ENCODE measurements at regions not wholly inside any gene's neighbourhood (a gene's known extent, or its start where the extent isn't known, plus 50 kb on each side); places are given as distances from the start of the nearest gene placed in this dataset.
"Not testable (repeated sequence)": the region's sequence is repeated elsewhere in the genome, so short reads cannot be mapped to it uniquely, and the experiment has no call there.

DNA sequence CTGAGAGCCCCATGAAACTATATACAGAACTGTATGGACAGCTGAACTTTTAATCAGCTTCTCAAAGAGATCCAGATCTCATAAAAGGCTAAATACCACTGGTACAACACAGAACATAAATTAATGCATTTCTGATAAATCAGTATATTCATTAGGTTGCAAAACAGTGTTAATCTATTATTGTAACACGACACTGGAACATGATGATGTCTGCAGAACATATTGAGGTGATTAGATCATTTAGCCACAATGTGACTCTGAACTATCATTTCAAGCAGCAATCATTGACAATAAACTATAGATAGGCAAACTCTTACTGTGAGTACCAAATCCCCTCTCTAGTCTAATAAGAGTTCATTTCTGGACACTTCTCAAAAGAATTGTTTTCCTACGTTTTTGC, 50.3 kb downstream of the GASK1B start:
- no peaks in the 10 kb centered on the region for H3K4me1 Mint-ChIP-seq
- POLR2A ChIA-PET: no interaction called here
- H3K27me3 Mint-ChIP-seq: no peaks in the 10 kb centered on the region
- H3K27ac Mint-ChIP-seq: no peak overlapping the region
- ATAC-seq: no peak
- DNase-seq: no peak
- no peaks in the 10 kb centered on the region for H3K36me3 Mint-ChIP-seq
- H3K4me3 Mint-ChIP-seq: no peak overlapping the region
- H3K9me3 Mint-ChIP-seq: no peaks in the 10 kb centered on the region

DNA sequence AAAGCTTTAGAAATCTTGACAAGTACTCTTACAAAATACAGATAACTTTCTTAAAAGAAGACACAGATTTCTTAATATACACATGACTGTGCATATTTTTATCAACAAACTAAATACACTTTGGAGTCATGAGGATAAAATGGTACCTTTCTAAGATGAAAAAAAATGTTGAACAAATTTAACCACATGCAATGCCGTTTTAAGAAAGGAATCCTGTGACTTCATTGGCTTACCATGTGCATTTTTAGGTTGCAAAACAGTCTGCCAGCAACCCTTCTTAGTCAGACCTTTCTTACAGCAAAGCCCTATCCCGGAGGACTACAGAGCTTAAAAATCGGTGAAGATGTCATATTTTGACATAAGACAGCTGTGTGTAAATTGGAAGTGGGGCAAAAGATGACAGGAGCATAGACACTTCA, 51.7 kb downstream of the GASK1B start:
- Mint-ChIP-seq H3K27me3 (no peaks in the 10 kb centered on the region), H3K27ac (no peak overlapping the region), H3K4me3 (no peak overlapping the region), H3K4me1 (no peaks in the 10 kb centered on the region), H3K36me3 (no peaks in the 10 kb centered on the region), H3K9me3 (no peaks in the 10 kb centered on the region)
- POLR2A ChIA-PET: no interaction called here
- no peak for DNase-seq
- no peak for ATAC-seq

DNA sequence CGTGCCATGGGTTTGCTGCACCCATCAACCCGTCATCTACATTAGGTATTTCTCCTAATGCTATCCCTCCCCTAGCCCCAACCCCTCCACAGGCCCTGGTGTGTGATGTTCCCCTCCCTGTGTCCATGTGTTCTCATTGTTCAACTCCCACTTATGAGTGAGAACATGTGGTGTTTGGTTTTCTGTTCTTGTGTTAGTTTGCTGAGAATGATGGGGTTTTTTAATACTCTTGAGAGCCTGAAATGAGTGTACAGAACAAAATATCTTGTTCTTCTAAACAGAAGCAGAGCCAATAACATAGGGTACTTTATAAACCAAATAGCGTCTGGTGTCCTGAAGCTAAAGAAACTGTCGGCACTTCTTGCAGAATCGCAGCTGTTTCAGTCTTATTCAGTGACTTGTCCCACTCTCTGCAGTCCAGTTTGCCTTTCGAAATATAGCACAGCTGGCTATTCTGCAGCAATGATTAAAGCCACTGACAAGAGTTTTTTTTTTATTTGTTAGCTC, 52.1 kb downstream of the GASK1B start:
- H3K4me1 Mint-ChIP-seq, H3K27me3 Mint-ChIP-seq, H3K4me3 Mint-ChIP-seq, H3K27ac Mint-ChIP-seq, DNase-seq, ATAC-seq, POLR2A ChIA-PET, H3K36me3 Mint-ChIP-seq, H3K9me3 Mint-ChIP-seq: not testable (repeated sequence)

DNA sequence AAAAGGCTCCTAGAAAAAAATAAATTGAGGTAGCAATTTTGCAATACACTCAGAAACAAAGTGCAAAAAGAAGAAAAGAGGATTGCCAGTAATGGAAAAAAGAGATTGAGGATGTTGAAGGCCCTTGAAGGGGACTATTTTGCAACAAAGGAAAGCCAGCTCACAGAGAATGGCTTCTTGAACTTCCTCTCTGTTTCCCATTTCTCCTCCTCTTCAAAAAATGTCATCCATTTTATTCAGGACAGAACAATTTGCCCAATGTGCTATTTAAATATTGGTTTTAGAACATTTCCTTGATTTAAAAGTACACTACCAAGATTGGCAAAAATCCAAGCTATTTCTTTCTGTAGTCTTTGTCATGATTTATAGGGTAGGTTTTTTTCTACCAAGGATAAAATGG, 60.2 kb downstream of the GASK1B start:
- no peak for ATAC-seq
- POLR2A ChIA-PET: no interaction called here
- Mint-ChIP-seq H3K36me3 (no peaks in the 10 kb centered on the region), H3K27me3 (peaks cover 0 to 6% (median 2%) of the 10 kb centered on the region in 5 donors), H3K9me3 (peaks cover 0 to 11% (median 0%) of the 10 kb centered on the region in 9 donors), H3K4me3 (no peak overlapping the region), H3K4me1 (no peaks in the 10 kb centered on the region), H3K27ac (no peak overlapping the region)
- no peak for DNase-seq

- H3K9me3 Mint-ChIP-seq: peaks cover 0 to 11% (median 0%) of the 10 kb centered on the region in 9 donors
- H3K36me3 Mint-ChIP-seq: no peaks in the 10 kb centered on the region
- POLR2A ChIA-PET: no interaction called here
- DNase-seq: no peak
- ATAC-seq: no peak
- no peak overlapping the region for H3K4me3 Mint-ChIP-seq
- H3K27ac Mint-ChIP-seq: no peak overlapping the region
- no peaks in the 10 kb centered on the region for H3K4me1 Mint-ChIP-seq
- H3K27me3 Mint-ChIP-seq: peaks cover 0 to 6% (median 2%) of the 10 kb centered on the region in 5 donors
Observed at GRCh38 chr4:158111241-158111640, 61.6 kb downstream of the GASK1B start.

GRCh38 chr4:158102904-158103303, 69.9 kb downstream of the GASK1B start:
- Mint-ChIP-seq H3K4me1 (peaks cover 0 to 2% (median 0%) of the 10 kb centered on the region in 4 donors), H3K27me3 (peaks cover 0 to 12% (median 0%) of the 10 kb centered on the region in 5 donors), H3K36me3 (no peaks in the 10 kb centered on the region), H3K27ac (no peak overlapping the region), H3K4me3 (no peak overlapping the region), H3K9me3 (peaks cover 0 to 3% (median 0%) of the 10 kb centered on the region in 9 donors)
- DNase-seq: no peak
- ATAC-seq: no peak
- POLR2A ChIA-PET: no interaction called here

DNA sequence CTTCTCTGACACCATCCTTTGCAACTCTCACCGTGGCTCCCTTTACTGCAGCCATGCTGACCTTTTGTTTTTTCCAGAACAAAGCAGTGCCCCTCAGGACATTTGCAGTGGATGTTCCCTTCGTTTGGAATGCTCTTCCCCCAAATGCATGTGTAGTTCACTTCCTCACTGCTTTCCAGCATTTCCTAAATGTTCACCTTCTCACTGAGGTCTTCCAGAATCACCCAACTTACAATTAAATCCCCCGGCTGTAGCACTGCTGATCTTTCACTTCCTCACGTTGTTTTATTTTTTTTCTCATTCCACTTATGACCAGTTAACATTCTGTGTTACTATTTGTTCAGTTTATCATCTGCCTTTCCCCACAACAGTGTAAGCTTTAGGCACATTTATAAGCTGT, 73.1 kb downstream of the GASK1B start:
- Mint-ChIP-seq H3K27me3 (peaks cover 0 to 12% (median 0%) of the 10 kb centered on the region in 5 donors), H3K4me1 (peaks cover 0 to 2% (median 0%) of the 10 kb centered on the region in 4 donors), H3K27ac (no peak overlapping the region), H3K4me3 (no peak overlapping the region), H3K36me3 (no peaks in the 10 kb centered on the region), H3K9me3 (peaks cover 0 to 9% (median 0%) of the 10 kb centered on the region in 9 donors)
- POLR2A ChIA-PET: no interaction called here
- ATAC-seq (no peak), DNase-seq (no peak)

DNA sequence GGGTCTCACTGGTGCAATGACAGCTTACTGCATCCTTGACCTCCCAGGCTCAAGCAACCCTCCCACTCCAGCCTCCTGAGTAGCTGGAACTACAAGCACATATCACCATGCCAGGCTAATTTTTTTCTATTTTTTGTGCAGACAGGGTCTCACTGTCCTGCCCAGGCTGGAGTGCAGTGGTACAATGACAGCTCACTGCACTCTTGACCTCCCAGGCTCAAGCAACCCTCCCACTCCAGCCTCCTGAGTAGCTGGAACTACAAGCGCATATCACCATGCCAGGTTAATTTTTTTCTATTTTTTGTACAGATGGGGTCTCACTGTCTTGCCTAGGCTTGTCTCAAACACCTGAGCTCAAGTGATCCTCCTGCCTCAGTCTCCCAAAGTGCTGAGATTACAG, 74.0 kb downstream of the GASK1B start:
- POLR2A ChIA-PET: no interaction called here
- H3K4me3 Mint-ChIP-seq: no peak overlapping the region
- H3K4me1 Mint-ChIP-seq: peaks cover 0 to 2% (median 0%) of the 10 kb centered on the region in 4 donors
- H3K27ac Mint-ChIP-seq: no peak overlapping the region
- H3K27me3 Mint-ChIP-seq: peaks cover 0 to 12% (median 0%) of the 10 kb centered on the region in 5 donors
- ATAC-seq: no peak
- no peaks in the 10 kb centered on the region for H3K36me3 Mint-ChIP-seq
- peaks cover 0 to 9% (median 0%) of the 10 kb centered on the region in 9 donors for H3K9me3 Mint-ChIP-seq
- DNase-seq: no peak

- Mint-ChIP-seq H3K9me3 (peaks cover 0 to 9% (median 2%) of the 10 kb centered on the region in 9 donors), H3K4me1 (peaks cover 0 to 2% (median 0%) of the 10 kb centered on the region in 4 donors), H3K27ac (no peak overlapping the region), H3K36me3 (no peaks in the 10 kb centered on the region), H3K4me3 (no peak overlapping the region), H3K27me3 (peaks cover 0 to 5% (median 0%) of the 10 kb centered on the region in 5 donors)
- DNase-seq: no peak
- no peak for ATAC-seq
- POLR2A ChIA-PET: no interaction called here
Observed at GRCh38 chr4:158094413-158095134, 78.3 kb downstream of the GASK1B start.

- Mint-ChIP-seq H3K4me3 (no peak overlapping the region), H3K9me3 (peaks cover 0 to 3% (median 0%) of the 10 kb centered on the region in 9 donors), H3K4me1 (no peaks in the 10 kb centered on the region), H3K27ac (no peak overlapping the region), H3K27me3 (peaks cover 0 to 2% (median 0%) of the 10 kb centered on the region in 5 donors), H3K36me3 (no peaks in the 10 kb centered on the region)
- POLR2A ChIA-PET: no interaction called here
- ATAC-seq (no peak), DNase-seq (no peak)
Observed at GRCh38 chr4:158090323-158090722, 82.5 kb downstream of the GASK1B start.

- H3K27me3 Mint-ChIP-seq, ATAC-seq, DNase-seq, H3K27ac Mint-ChIP-seq, POLR2A ChIA-PET, H3K4me1 Mint-ChIP-seq, H3K36me3 Mint-ChIP-seq, H3K4me3 Mint-ChIP-seq, H3K9me3 Mint-ChIP-seq: not testable (repeated sequence)
Observed at GRCh38 chr4:158089897-158090296, 82.9 kb downstream of the GASK1B start.

GRCh38 chr4:158080354-158080753, 92.5 kb downstream of the GASK1B start:
- H3K9me3 Mint-ChIP-seq: peaks cover 0 to 8% (median 0%) of the 10 kb centered on the region in 9 donors
- ATAC-seq (no peak), DNase-seq (no peak)
- POLR2A ChIA-PET: no interaction called here
- H3K27me3 Mint-ChIP-seq: peaks cover 0 to 3% (median 0%) of the 10 kb centered on the region in 5 donors
- no peaks in the 10 kb centered on the region for H3K4me1 Mint-ChIP-seq
- H3K36me3 Mint-ChIP-seq: no peaks in the 10 kb centered on the region
- H3K4me3 Mint-ChIP-seq: no peak overlapping the region
- no peak overlapping the region for H3K27ac Mint-ChIP-seq

GRCh38 chr4:158079661-158080060, 93.2 kb downstream of the GASK1B start:
- POLR2A ChIA-PET: no interaction called here
- peaks cover 0 to 8% (median 0%) of the 10 kb centered on the region in 9 donors for H3K9me3 Mint-ChIP-seq

GRCh38 chr4:158077835-158078234, 95.0 kb downstream of the GASK1B start:
- Mint-ChIP-seq H3K36me3 (no peaks in the 10 kb centered on the region), H3K27me3 (peaks cover 0 to 3% (median 0%) of the 10 kb centered on the region in 5 donors), H3K9me3 (peaks cover 0 to 7% (median 0%) of the 10 kb centered on the region in 9 donors), H3K4me3 (no peak overlapping the region), H3K4me1 (no peaks in the 10 kb centered on the region), H3K27ac (no peak overlapping the region)
- ATAC-seq: no peak
- DNase-seq: no peak
- POLR2A ChIA-PET: no interaction called here

More at GRCh38 chr4:158079661-158080060, 93.2 kb downstream of the GASK1B start:
- DNase-seq (no peak), ATAC-seq (no peak)
- Mint-ChIP-seq H3K4me3 (peak overlapping the region in 1 of 10 donors; percentile 49), H3K27me3 (peaks cover 0 to 3% (median 0%) of the 10 kb centered on the region in 5 donors), H3K27ac (no peak overlapping the region), H3K4me1 (no peaks in the 10 kb centered on the region), H3K36me3 (no peaks in the 10 kb centered on the region)
